ENCODE measurements at regions not wholly inside any gene's neighbourhood (a gene's known extent, or its start where the extent isn't known, plus 50 kb on each side); places are given as distances from the start of the nearest gene placed in this dataset.

GRCh38 chr4:110924761-110925160 is 301.9 kb upstream of the PITX2 start:
- Histone ChIP-seq H3K27me3 (ENCODE audit: control insufficient read depth, insufficient read depth, low read length, poor library complexity, severe bottlenecking) (no peaks in the 10 kb centered on the region), H3K9me3 (ENCODE audit: control insufficient read depth, low read length) (no peaks in the 10 kb centered on the region), H3K27ac (ENCODE audit: insufficient read depth, low read depth, low read length, poor library complexity, severe bottlenecking) (no peak overlapping the region), H3K4me1 (ENCODE audit: control insufficient read depth, insufficient read depth, low read length) (no peaks in the 10 kb centered on the region), H3K4me3 (ENCODE audit: insufficient read depth, low read depth, low read length) (no peak overlapping the region), H3K36me3 (ENCODE audit: control insufficient read depth, insufficient read depth, low read length) (no peaks in the 10 kb centered on the region)
- WGBS, 2 experiments = 88 to 95% methylated on average over 2 of the region's 2 CpGs

GRCh38 chr4:110926841-110927400 is 304.0 kb upstream of the PITX2 start:
- no peaks in the 10 kb centered on the region for H3K36me3 ChIP-seq (ENCODE audit: control insufficient read depth, insufficient read depth, low read length)
- H3K27ac ChIP-seq (ENCODE audit: insufficient read depth, low read depth, low read length, poor library complexity, severe bottlenecking) = no peak overlapping the region
- whole genome bisulfite sequencing, 2 experiments = 94 to 95% methylated on average over 3 of the region's 3 CpGs
- H3K27me3 ChIP-seq (ENCODE audit: control insufficient read depth, insufficient read depth, low read length, poor library complexity, severe bottlenecking) = no peaks in the 10 kb centered on the region
- no peaks in the 10 kb centered on the region for H3K4me1 ChIP-seq (ENCODE audit: control insufficient read depth, insufficient read depth, low read length)
- no peak overlapping the region for H3K4me3 ChIP-seq (ENCODE audit: insufficient read depth, low read depth, low read length)
- H3K9me3 ChIP-seq (ENCODE audit: control insufficient read depth, low read length) = no peaks in the 10 kb centered on the region

GRCh38 chr4:110933341-110933740 is 310.5 kb upstream of the PITX2 start:
- Histone ChIP-seq H3K4me3 (ENCODE audit: insufficient read depth, low read depth, low read length) (no peak overlapping the region), H3K27me3 (ENCODE audit: control insufficient read depth, insufficient read depth, low read length, poor library complexity, severe bottlenecking) (no peaks in the 10 kb centered on the region), H3K27ac (ENCODE audit: insufficient read depth, low read depth, low read length, poor library complexity, severe bottlenecking) (no peak overlapping the region), H3K9me3 (ENCODE audit: control insufficient read depth, low read length) (no peaks in the 10 kb centered on the region), H3K36me3 (ENCODE audit: control insufficient read depth, insufficient read depth, low read length) (no peaks in the 10 kb centered on the region), H3K4me1 (ENCODE audit: control insufficient read depth, insufficient read depth, low read length) (no peaks in the 10 kb centered on the region)
- WGBS, 2 experiments = 89 to 90% methylated on average over 3 of the region's 3 CpGs

- WGBS, 2 experiments = 94 to 100% methylated on average over 2 to 3 of the region's 3 CpGs
- H3K9me3 ChIP-seq (ENCODE audit: control insufficient read depth, low read length) = no peaks in the 10 kb centered on the region
- no peaks in the 10 kb centered on the region for H3K27me3 ChIP-seq (ENCODE audit: control insufficient read depth, insufficient read depth, low read length, poor library complexity, severe bottlenecking)
- no peak overlapping the region for H3K4me3 ChIP-seq (ENCODE audit: insufficient read depth, low read depth, low read length)
- H3K4me1 ChIP-seq (ENCODE audit: control insufficient read depth, insufficient read depth, low read length) = no peaks in the 10 kb centered on the region
- no peak overlapping the region for H3K27ac ChIP-seq (ENCODE audit: insufficient read depth, low read depth, low read length, poor library complexity, severe bottlenecking)
- no peaks in the 10 kb centered on the region for H3K36me3 ChIP-seq (ENCODE audit: control insufficient read depth, insufficient read depth, low read length)
Measured at GRCh38 chr4:110944501-110944900, 321.6 kb upstream of the PITX2 start.

- no peaks in the 10 kb centered on the region for H3K9me3 ChIP-seq (ENCODE audit: control insufficient read depth, low read length)
- H3K4me3 ChIP-seq (ENCODE audit: insufficient read depth, low read depth, low read length) = no peak overlapping the region
- H3K36me3 ChIP-seq (ENCODE audit: control insufficient read depth, insufficient read depth, low read length) = no peaks in the 10 kb centered on the region
- no peaks in the 10 kb centered on the region for H3K27me3 ChIP-seq (ENCODE audit: control insufficient read depth, insufficient read depth, low read length, poor library complexity, severe bottlenecking)
- H3K4me1 ChIP-seq (ENCODE audit: control insufficient read depth, insufficient read depth, low read length) = no peaks in the 10 kb centered on the region
- no peak overlapping the region for H3K27ac ChIP-seq (ENCODE audit: insufficient read depth, low read depth, low read length, poor library complexity, severe bottlenecking)
- 96% methylated on average over 15 of the region's 16 CpGs for WGBS, 2 experiments
Measured at GRCh38 chr4:110945600-110945999, 322.7 kb upstream of the PITX2 start.

- no peaks in the 10 kb centered on the region for H3K9me3 ChIP-seq (ENCODE audit: control insufficient read depth, low read length)
- 97% methylated on average over 2 of the region's 3 CpGs; no CpG with 5 or more reads in 1 of the 2 experiments for WGBS, 2 experiments
- no peaks in the 10 kb centered on the region for H3K36me3 ChIP-seq (ENCODE audit: control insufficient read depth, insufficient read depth, low read length)
- H3K4me3 ChIP-seq (ENCODE audit: insufficient read depth, low read depth, low read length) = no peak overlapping the region
- H3K4me1 ChIP-seq (ENCODE audit: control insufficient read depth, insufficient read depth, low read length) = no peaks in the 10 kb centered on the region
- no peaks in the 10 kb centered on the region for H3K27me3 ChIP-seq (ENCODE audit: control insufficient read depth, insufficient read depth, low read length, poor library complexity, severe bottlenecking)
- no peak overlapping the region for H3K27ac ChIP-seq (ENCODE audit: insufficient read depth, low read depth, low read length, poor library complexity, severe bottlenecking)
Measured at GRCh38 chr4:110949542-110949941, 326.7 kb upstream of the PITX2 start.

GRCh38 chr4:110950731-110951130 is 327.9 kb upstream of the PITX2 start:
- WGBS, 2 experiments = 84 to 100% methylated on average over 2 of the region's 2 CpGs
- Histone ChIP-seq H3K4me1 (ENCODE audit: control insufficient read depth, insufficient read depth, low read length) (no peaks in the 10 kb centered on the region), H3K4me3 (ENCODE audit: insufficient read depth, low read depth, low read length) (no peak overlapping the region), H3K27ac (ENCODE audit: insufficient read depth, low read depth, low read length, poor library complexity, severe bottlenecking) (no peak overlapping the region), H3K9me3 (ENCODE audit: control insufficient read depth, low read length) (no peaks in the 10 kb centered on the region), H3K27me3 (ENCODE audit: control insufficient read depth, insufficient read depth, low read length, poor library complexity, severe bottlenecking) (no peaks in the 10 kb centered on the region), H3K36me3 (ENCODE audit: control insufficient read depth, insufficient read depth, low read length) (no peaks in the 10 kb centered on the region)

GRCh38 chr4:110953191-110953590 is 330.3 kb upstream of the PITX2 start:
- no peaks in the 10 kb centered on the region for H3K4me1 ChIP-seq (ENCODE audit: control insufficient read depth, insufficient read depth, low read length)
- H3K4me3 ChIP-seq (ENCODE audit: insufficient read depth, low read depth, low read length) = no peak overlapping the region
- 94 to 100% methylated on average over 1 of the region's 1 CpG for WGBS, 2 experiments
- H3K36me3 ChIP-seq (ENCODE audit: control insufficient read depth, insufficient read depth, low read length) = no peaks in the 10 kb centered on the region
- no peaks in the 10 kb centered on the region for H3K9me3 ChIP-seq (ENCODE audit: control insufficient read depth, low read length)
- H3K27ac ChIP-seq (ENCODE audit: insufficient read depth, low read depth, low read length, poor library complexity, severe bottlenecking) = no peak overlapping the region
- no peaks in the 10 kb centered on the region for H3K27me3 ChIP-seq (ENCODE audit: control insufficient read depth, insufficient read depth, low read length, poor library complexity, severe bottlenecking)

GRCh38 chr4:110953898-110954297 is 331.0 kb upstream of the PITX2 start:
- H3K4me3 ChIP-seq (ENCODE audit: insufficient read depth, low read depth, low read length) = no peak overlapping the region
- H3K27me3 ChIP-seq (ENCODE audit: control insufficient read depth, insufficient read depth, low read length, poor library complexity, severe bottlenecking) = no peaks in the 10 kb centered on the region
- H3K27ac ChIP-seq (ENCODE audit: insufficient read depth, low read depth, low read length, poor library complexity, severe bottlenecking) = no peak overlapping the region
- H3K9me3 ChIP-seq (ENCODE audit: control insufficient read depth, low read length) = no peaks in the 10 kb centered on the region
- no peaks in the 10 kb centered on the region for H3K36me3 ChIP-seq (ENCODE audit: control insufficient read depth, insufficient read depth, low read length)
- H3K4me1 ChIP-seq (ENCODE audit: control insufficient read depth, insufficient read depth, low read length) = no peaks in the 10 kb centered on the region
- WGBS, 2 experiments = 88 to 97% methylated on average over 4 of the region's 4 CpGs

GRCh38 chr4:110955748-110956147 is 332.9 kb upstream of the PITX2 start:
- Histone ChIP-seq H3K27me3 (ENCODE audit: control insufficient read depth, insufficient read depth, low read length, poor library complexity, severe bottlenecking) (no peaks in the 10 kb centered on the region), H3K4me1 (ENCODE audit: control insufficient read depth, insufficient read depth, low read length) (no peaks in the 10 kb centered on the region), H3K27ac (ENCODE audit: insufficient read depth, low read depth, low read length, poor library complexity, severe bottlenecking) (no peak overlapping the region), H3K36me3 (ENCODE audit: control insufficient read depth, insufficient read depth, low read length) (no peaks in the 10 kb centered on the region), H3K9me3 (ENCODE audit: control insufficient read depth, low read length) (no peaks in the 10 kb centered on the region), H3K4me3 (ENCODE audit: insufficient read depth, low read depth, low read length) (no peak overlapping the region)
- WGBS, 2 experiments = no CpG with 5 or more reads among the region's 1 CpG
